Activated naive CD8-positive, alpha-beta T cell treated with anti-CD3 and anti-CD28 coated beads, Interleukin-2, amount 10 ng/mL, durations not matched to agents 7 days and 5 days (primary cell): ENCODE measurements at regions not wholly inside any gene's neighbourhood (a gene's known extent, or its start where the extent isn't known, plus 50 kb on each side); places are given as distances from the start of the nearest gene placed in this dataset.

Experiments used
- ATAC-seq: fragments of 150-1000 bp; cut with Tn5 transposase; one replicate; pipeline ENCODE4 v1.10.0; 2021; ENCODE audit warnings: low read depth, moderate library complexity
- POLR2A ChIA-PET: fragments of 350-600 bp; sonication (Branson Sonifier 250); formaldehyde crosslinking; loops from one replicate; lab custom pipeline; 2021; ENCODE audit warnings: antibody characterized with exemption; lab: Charles Lee
- DNase-seq: peaks from one replicate; pipeline ENCODE4 v3.0.0; 2021
- H3K27ac Mint-ChIP-seq: one replicate; pipeline ENCODE4 v1.8.0; 2022; ENCODE audit warnings: mild to moderate bottlenecking, mixed read lengths
- H3K27me3 Mint-ChIP-seq: one replicate; pipeline ENCODE4 v1.8.0; 2022; ENCODE audit warnings: mild to moderate bottlenecking, moderate library complexity, mixed read lengths
- H3K36me3 Mint-ChIP-seq: one replicate; pipeline ENCODE4 v1.8.0; 2021; ENCODE audit warnings: mild to moderate bottlenecking, mixed read lengths
- H3K4me1 Mint-ChIP-seq: one replicate; pipeline ENCODE4 v1.8.0; 2021; ENCODE audit warnings: mixed read lengths
- H3K4me3 Mint-ChIP-seq: one replicate; pipeline ENCODE4 v1.8.0; 2022; ENCODE audit warnings: mild to moderate bottlenecking, moderate library complexity, mixed read lengths
- H3K9me3 Mint-ChIP-seq: one replicate; pipeline ENCODE4 v1.8.0; 2021; ENCODE audit warnings: mixed read lengths

GRCh38 chr16:58842746-58843145, 108.6 kb upstream of the GOT2 start:
- no peaks in the 10 kb centered on the region for H3K9me3 Mint-ChIP-seq
- no peaks in the 10 kb centered on the region for H3K36me3 Mint-ChIP-seq
- POLR2A ChIA-PET = no interaction called here
- no peaks in the 10 kb centered on the region for H3K4me1 Mint-ChIP-seq
- DNase-seq = no peak
- H3K4me3 Mint-ChIP-seq = no peak overlapping the region
- H3K27me3 Mint-ChIP-seq = peaks cover 2% of the 10 kb centered on the region
- ATAC-seq = no peak
- no peak overlapping the region for H3K27ac Mint-ChIP-seq

DNA sequence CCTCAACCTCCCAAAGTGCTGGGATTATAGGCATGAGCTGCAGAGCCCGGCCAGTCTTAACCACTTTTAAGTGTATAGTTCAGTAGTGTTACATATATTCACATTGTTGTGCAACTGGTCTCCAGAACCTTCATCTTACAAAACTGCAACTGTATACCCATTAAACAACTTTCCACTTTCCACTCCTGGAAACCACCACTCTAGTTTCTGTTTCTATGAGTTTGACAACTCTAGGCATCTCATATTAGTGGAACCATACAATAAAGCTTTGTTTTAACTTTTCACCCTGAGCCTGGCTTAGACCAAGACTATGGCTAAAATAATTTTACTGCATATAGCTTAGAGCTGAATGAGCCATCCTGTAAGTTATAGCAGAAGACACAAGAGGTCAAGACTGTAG, 108.0 kb upstream of the GOT2 start:
- Mint-ChIP-seq H3K27ac (no peak overlapping the region), H3K27me3 (peaks cover 2% of the 10 kb centered on the region), H3K4me1 (no peaks in the 10 kb centered on the region), H3K36me3 (no peaks in the 10 kb centered on the region), H3K9me3 (no peaks in the 10 kb centered on the region), H3K4me3 (no peak overlapping the region)
- DNase-seq = no peak
- POLR2A ChIA-PET = no interaction called here
- ATAC-seq = no peak

DNA sequence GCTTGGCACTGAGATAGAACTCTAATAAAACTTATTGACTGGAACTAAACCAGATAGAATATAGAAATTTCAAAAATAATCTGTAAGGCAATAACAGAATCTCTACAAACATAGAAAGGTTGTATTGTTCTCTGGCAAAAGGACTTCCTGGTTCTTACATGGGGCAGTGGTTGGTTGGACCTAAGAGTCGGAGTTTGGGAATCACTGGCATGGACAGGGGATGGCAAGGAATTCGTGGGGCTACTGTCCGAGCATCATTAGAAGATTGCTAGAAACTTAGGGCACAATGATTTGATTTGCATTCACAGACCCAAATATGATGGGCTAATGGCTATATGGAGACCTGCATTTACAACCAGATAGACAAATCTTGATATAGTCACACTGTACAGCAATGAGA, 103.8 kb upstream of the GOT2 start:
- no peaks in the 10 kb centered on the region for H3K36me3 Mint-ChIP-seq
- DNase-seq (no peak), ATAC-seq (no peak)
- H3K9me3 Mint-ChIP-seq = no peaks in the 10 kb centered on the region
- no peak overlapping the region for H3K27ac Mint-ChIP-seq
- H3K4me3 Mint-ChIP-seq = no peak overlapping the region
- peaks cover 4% of the 10 kb centered on the region for H3K4me1 Mint-ChIP-seq
- POLR2A ChIA-PET = no interaction called here
- H3K27me3 Mint-ChIP-seq = no peaks in the 10 kb centered on the region

DNA sequence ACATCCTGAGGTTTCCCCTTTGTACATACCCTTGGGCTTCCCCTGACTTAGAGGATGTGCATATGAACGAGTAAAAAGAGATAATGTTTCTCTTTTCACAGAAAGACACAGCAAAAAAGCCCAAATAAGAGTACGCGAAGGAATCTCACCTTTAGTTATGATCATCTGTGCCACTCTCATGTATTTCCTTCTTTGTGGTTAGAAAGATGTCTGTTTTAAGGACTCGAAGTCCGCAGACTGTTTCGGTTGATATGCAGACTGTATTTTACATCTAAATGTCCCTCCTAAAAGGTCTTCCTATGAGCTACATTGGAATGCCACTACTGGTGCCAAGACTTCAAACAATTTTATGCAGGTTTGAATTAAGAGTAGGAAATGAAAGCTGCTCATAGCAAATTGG, 102.3 kb upstream of the GOT2 start:
- POLR2A ChIA-PET = no interaction called here
- H3K9me3 Mint-ChIP-seq = no peaks in the 10 kb centered on the region
- H3K27me3 Mint-ChIP-seq = peaks cover 2% of the 10 kb centered on the region
- no peak overlapping the region for H3K27ac Mint-ChIP-seq
- H3K4me1 Mint-ChIP-seq = peaks cover 4% of the 10 kb centered on the region
- H3K4me3 Mint-ChIP-seq = no peak overlapping the region
- H3K36me3 Mint-ChIP-seq = no peaks in the 10 kb centered on the region
- no peak for DNase-seq
- ATAC-seq = no peak

GRCh38 chr16:58832386-58832895, 98.3 kb upstream of the GOT2 start:
- ATAC-seq (no peak), DNase-seq (no peak)
- Mint-ChIP-seq H3K27ac (no peak overlapping the region), H3K9me3 (no peaks in the 10 kb centered on the region), H3K4me1 (peaks cover 4% of the 10 kb centered on the region), H3K4me3 (no peak overlapping the region), H3K36me3 (no peaks in the 10 kb centered on the region), H3K27me3 (peaks cover 2% of the 10 kb centered on the region)
- POLR2A ChIA-PET = no interaction called here

DNA sequence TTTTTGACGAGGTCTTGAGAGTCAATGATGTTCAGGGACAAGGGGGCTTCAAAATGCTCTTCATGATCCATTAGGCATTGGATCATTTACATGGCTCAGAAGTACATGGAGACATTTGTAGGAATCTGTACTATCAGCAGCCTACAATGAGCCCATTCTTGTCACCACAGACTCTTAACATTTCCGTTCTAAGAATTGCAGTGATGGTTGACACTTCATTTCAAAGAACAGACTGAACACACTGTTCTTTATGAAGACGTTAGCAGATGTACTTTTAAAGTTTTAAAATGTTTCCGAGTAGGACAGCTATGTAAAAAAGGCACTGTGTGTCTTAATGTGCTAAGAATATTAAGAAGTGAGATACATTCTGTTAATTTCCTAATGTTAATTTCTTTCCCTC, 97.3 kb upstream of the GOT2 start:
- ATAC-seq = no peak
- Mint-ChIP-seq H3K27ac (no peak overlapping the region), H3K4me1 (peaks cover 2% of the 10 kb centered on the region), H3K9me3 (no peaks in the 10 kb centered on the region), H3K36me3 (no peaks in the 10 kb centered on the region), H3K4me3 (no peak overlapping the region), H3K27me3 (peaks cover 2% of the 10 kb centered on the region)
- DNase-seq = no peak
- POLR2A ChIA-PET = no interaction called here

- ATAC-seq = no peak
- Mint-ChIP-seq H3K9me3 (no peaks in the 10 kb centered on the region), H3K36me3 (no peaks in the 10 kb centered on the region), H3K27me3 (peaks cover 2% of the 10 kb centered on the region), H3K4me3 (no peak overlapping the region), H3K4me1 (no peaks in the 10 kb centered on the region), H3K27ac (no peak overlapping the region)
- POLR2A ChIA-PET = no interaction called here
- DNase-seq = no peak
Measured at GRCh38 chr16:58828901-58829545, 94.9 kb upstream of the GOT2 start.

DNA sequence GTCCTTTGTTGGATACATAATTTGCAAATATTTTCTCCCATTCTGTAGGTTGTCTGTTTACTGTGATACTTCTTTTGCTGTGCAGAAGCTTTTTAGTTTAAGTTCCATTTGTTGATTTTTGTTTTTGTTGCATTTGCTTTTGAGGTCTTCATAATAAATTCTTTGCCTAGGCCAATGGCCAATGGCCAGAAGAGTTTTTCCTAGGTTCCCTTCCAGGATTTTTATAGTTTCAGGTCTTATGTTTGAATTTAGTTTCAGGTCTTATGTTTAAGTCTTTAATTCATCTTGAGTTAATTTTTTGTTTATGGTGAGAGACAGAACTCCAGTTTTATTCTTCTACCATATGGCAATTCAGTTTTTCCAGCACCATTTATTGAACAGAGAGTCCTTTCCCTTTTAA, 90.1 kb upstream of the GOT2 start:
- DNase-seq = no peak
- H3K9me3 Mint-ChIP-seq = peaks cover 2% of the 10 kb centered on the region
- POLR2A ChIA-PET = no interaction called here
- H3K36me3 Mint-ChIP-seq = no peaks in the 10 kb centered on the region
- H3K27me3 Mint-ChIP-seq = no peaks in the 10 kb centered on the region
- no peak overlapping the region for H3K27ac Mint-ChIP-seq
- no peaks in the 10 kb centered on the region for H3K4me1 Mint-ChIP-seq
- no peak overlapping the region for H3K4me3 Mint-ChIP-seq
- no peak for ATAC-seq

- no peak overlapping the region for H3K27ac Mint-ChIP-seq
- DNase-seq (no peak), ATAC-seq (no peak)
- no peak overlapping the region for H3K4me3 Mint-ChIP-seq
- POLR2A ChIA-PET = no interaction called here
- no peaks in the 10 kb centered on the region for H3K4me1 Mint-ChIP-seq
- peaks cover 2% of the 10 kb centered on the region for H3K9me3 Mint-ChIP-seq
- no peaks in the 10 kb centered on the region for H3K27me3 Mint-ChIP-seq
- no peaks in the 10 kb centered on the region for H3K36me3 Mint-ChIP-seq
Measured at GRCh38 chr16:58821886-58822285, 87.8 kb upstream of the GOT2 start.

DNA sequence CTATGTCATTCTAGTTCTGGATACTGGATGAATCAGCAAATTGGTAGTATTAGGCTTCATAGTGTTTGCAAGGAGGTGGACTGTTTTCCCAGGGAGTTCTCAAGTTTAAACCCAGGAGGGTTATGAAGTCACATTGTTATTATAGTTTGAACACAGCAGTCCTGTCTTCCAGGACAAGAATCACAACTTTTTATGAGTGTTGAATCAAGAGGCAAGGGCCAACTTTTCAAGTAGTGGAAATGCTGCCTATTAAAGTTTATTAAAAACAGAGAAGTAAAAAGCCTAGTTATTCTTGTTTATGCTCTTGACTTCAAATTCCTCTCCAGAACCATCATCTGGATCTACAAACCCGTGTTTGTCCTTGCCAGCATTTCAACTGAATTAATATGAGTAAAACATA, 86.3 kb upstream of the GOT2 start:
- Mint-ChIP-seq H3K4me1 (no peaks in the 10 kb centered on the region), H3K27me3 (peaks cover under 1% of the 10 kb centered on the region), H3K4me3 (no peak overlapping the region), H3K36me3 (no peaks in the 10 kb centered on the region), H3K9me3 (peaks cover 2% of the 10 kb centered on the region), H3K27ac (no peak overlapping the region)
- ATAC-seq (no peak), DNase-seq (no peak)
- POLR2A ChIA-PET = no interaction called here

DNA sequence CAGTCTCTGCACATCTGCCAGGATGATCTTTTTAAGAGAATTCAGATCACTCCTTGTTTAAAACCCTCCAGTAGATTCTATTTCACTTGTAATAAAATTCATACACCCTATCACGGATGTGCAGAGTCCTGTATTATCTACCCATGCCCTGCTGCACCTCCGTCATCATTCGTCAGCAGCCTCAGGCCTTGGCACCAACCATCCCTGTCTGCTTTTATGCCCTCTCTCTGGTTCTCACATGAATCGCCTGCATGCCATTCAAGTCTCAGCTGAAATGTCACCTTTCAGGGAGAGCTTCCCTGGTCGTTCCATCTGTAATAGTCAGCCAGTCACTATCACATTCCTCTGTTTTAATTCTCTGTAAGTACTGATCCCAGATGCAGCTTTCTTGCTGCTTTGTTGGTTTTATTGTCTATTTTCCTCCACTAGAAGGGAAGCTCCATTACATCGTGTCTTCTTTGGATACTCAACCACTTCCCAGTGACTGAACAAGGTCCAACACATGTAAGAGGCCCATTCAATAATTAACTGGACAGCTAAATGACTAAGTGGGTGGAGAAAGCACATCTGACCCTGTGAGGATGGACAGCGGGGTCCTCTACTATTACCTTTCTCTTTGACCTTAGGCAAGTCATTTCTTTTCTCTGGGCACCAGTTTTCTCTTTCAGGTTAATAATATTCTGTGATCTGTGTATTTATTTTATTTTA, 81.2 kb upstream of the GOT2 start:
- no peak overlapping the region for H3K27ac Mint-ChIP-seq
- H3K27me3 Mint-ChIP-seq = peaks cover 5% of the 10 kb centered on the region
- no peaks in the 10 kb centered on the region for H3K9me3 Mint-ChIP-seq
- no peak overlapping the region for H3K4me3 Mint-ChIP-seq
- peaks cover 4% of the 10 kb centered on the region for H3K4me1 Mint-ChIP-seq
- ATAC-seq (no peak), DNase-seq (no peak)
- POLR2A ChIA-PET = no interaction called here
- no peaks in the 10 kb centered on the region for H3K36me3 Mint-ChIP-seq

DNA sequence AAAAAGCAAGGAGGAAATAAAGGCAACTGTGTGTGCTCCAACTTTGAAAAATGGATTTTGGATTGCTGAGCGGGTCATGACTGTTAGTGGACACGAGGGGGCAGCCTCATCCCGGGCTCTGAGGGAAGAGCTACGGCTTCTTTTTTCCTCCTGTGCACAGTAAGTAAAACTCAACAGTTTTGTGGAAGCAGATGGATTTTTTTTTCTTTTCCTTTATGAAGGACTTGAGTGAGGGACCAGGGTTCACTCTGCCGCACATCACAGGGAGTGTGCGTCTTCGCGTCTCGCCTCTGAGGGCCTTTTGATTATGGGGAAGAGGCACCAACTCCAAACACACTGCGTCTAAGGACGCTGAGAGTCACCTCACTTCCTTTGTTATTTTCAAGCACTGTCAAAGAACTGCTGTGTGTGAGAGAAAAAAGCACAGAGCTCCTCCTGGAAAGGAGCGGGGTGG, 80.3 kb upstream of the GOT2 start:
- H3K27me3 Mint-ChIP-seq = peaks cover 5% of the 10 kb centered on the region
- H3K4me1 Mint-ChIP-seq = peaks cover 4% of the 10 kb centered on the region
- H3K36me3 Mint-ChIP-seq = no peaks in the 10 kb centered on the region
- H3K9me3 Mint-ChIP-seq = no peaks in the 10 kb centered on the region
- peak; percentile 56 for ATAC-seq
- peak; percentile 33 for DNase-seq
- peak overlapping the region; percentile 52 for H3K4me3 Mint-ChIP-seq
- POLR2A ChIA-PET = no interaction called here
- H3K27ac Mint-ChIP-seq = no peak overlapping the region

DNA sequence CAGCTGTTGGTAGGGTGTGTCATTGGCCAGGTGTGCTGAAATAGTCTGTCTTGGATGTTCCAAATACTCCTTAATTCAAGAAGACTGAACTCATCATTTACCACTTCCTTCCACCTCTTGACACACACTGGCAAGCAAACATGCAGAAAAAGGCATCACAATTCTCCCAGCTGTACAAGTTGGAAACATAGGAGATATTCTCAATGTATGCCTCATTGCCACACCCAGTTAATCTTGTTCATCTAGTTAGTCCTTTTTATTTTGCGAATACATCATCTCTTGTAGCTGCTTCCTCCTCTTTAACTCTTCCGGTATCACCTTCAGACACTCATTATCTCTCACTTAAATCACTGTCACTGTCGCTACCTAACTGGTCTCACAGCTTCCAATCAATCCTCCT, 75.1 kb upstream of the GOT2 start:
- no peaks in the 10 kb centered on the region for H3K36me3 Mint-ChIP-seq
- H3K4me1 Mint-ChIP-seq = no peaks in the 10 kb centered on the region
- no peak for ATAC-seq

DNA sequence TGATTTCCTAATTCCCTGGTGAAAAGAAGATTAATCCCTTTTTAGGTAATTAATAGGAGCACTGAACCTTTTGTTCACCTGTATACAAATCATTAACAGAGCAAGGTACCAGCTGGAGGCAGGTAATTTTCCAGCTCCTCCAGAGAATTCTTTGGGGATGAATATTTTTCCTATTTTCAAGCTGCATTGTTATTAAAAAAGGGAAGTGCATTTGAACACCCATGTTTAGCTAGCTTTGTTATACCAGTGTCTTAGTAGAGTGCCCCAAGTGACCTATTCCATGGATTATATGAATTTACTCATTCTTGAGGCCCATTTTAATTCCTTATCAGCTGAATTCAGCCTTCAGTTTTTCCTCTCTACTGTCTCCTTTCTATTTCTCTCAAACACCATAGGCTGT, 73.2 kb upstream of the GOT2 start:
- POLR2A ChIA-PET = no interaction called here
- Mint-ChIP-seq H3K27me3 (peaks cover 5% of the 10 kb centered on the region), H3K4me1 (no peaks in the 10 kb centered on the region), H3K9me3 (peaks cover 8% of the 10 kb centered on the region), H3K36me3 (no peaks in the 10 kb centered on the region), H3K4me3 (no peak overlapping the region), H3K27ac (no peak overlapping the region)
- DNase-seq = no peak
- ATAC-seq = no peak

More for the DNA sequence above, 75.1 kb upstream of the GOT2 start:
- H3K9me3 Mint-ChIP-seq = peaks cover 3% of the 10 kb centered on the region
- no peak for DNase-seq
- H3K27me3 Mint-ChIP-seq = peaks cover 5% of the 10 kb centered on the region
- no peak overlapping the region for H3K27ac Mint-ChIP-seq
- POLR2A ChIA-PET = no interaction called here
- no peak overlapping the region for H3K4me3 Mint-ChIP-seq
